GM12878 (cell line): ENCODE measurements at regions not wholly inside any gene's neighbourhood (a gene's known extent, or its start where the extent isn't known, plus 50 kb on each side); places are given as distances from the start of the nearest gene placed in this dataset.

Experiments used
- POLR2A ChIP-seq: IDR thresholded peaks from 2 replicates; pipeline ENCODE4 v1.6.1; 2011; ENCODE audit warnings: low read depth, mild to moderate bottlenecking, low read length
- SMAD5 ChIP-seq: IDR thresholded peaks from 2 replicates; pipeline ENCODE4 v1.6.1; 2016; ENCODE audit warnings: antibody characterized with exemption, low read depth
- SREBF2 ChIP-seq: IDR thresholded peaks from 2 replicates; pipeline ENCODE4 v1.6.1; 2012; ENCODE audit warnings: mild to moderate bottlenecking, low read length
- TF ChIP-seq, protein P1 (sequence below): IDR thresholded peaks from 2 replicates; pipeline ENCODE4 v1.6.1; 2012; ENCODE audit warnings: low read depth, low read length, improper control_type of control experiment

DNA sequence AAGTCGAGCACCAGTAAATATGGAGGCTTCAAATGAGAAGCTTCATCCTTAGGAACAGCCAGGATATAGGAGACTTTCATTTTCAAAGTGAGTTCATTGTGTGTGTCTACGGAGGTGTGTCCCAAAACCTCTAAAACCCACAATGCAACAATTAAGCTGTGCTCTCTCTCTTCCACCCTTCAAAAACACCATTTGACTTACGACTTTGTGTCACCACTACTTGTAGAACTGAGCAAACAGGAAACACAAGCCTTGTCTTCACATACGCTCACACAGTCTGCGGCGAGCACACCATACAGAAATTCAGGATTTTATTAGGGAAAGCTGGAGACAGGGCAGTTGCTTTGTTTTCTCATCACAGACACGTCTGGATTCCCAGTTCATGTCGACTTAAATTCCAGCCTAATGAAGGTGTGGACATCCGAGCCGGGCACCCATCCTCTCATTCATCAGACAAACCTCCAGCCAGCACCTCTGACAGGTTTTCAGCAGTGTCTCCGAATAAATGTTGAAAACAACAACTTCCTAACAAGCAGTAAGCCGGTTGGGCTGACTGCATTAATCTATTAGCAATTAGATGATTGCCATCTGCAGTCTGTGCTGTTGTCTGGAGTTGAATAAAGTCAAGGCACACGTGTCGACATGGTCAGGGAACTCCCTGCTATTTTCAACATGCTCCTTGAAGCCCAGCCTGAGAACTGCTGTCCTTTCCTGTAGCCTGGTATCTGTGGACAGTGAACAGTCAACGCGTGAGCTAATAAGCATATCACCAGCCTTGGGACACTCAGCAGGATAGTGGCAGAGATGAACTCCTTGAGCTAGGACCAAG is 1411.1 kb downstream of the BRD1 start:
- TF ChIP-seq SMAD5: no peak
- no peak for TF ChIP-seq POLR2A
- no peak for TF ChIP-seq SREBF2
- TF ChIP-seq, protein P1, sequence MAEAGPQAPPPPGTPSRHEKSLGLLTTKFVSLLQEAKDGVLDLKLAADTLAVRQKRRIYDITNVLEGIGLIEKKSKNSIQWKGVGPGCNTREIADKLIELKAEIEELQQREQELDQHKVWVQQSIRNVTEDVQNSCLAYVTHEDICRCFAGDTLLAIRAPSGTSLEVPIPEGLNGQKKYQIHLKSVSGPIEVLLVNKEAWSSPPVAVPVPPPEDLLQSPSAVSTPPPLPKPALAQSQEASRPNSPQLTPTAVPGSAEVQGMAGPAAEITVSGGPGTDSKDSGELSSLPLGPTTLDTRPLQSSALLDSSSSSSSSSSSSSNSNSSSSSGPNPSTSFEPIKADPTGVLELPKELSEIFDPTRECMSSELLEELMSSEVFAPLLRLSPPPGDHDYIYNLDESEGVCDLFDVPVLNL: no peak
